Activated T-helper 9 cell treated with anti-CD3 and anti-CD28 coated beads, Interleukin-2, amount 50 U/mL, for 16 hours (primary cell): ENCODE measurements at regions not wholly inside any gene's neighbourhood (a gene's known extent, or its start where the extent isn't known, plus 50 kb on each side); places are given as distances from the start of the nearest gene placed in this dataset.

Source experiments
- DNase-seq: peaks from one replicate; pipeline ENCODE4 v3.0.0-alpha.2; 2020; ENCODE audit warnings: low read depth

- DNase-seq = no peak
Observed at GRCh38 chr17:27244011-27244410, 49.9 kb upstream of the WSB1 start.
